ENCODE measurements at regions not wholly inside any gene's neighbourhood (a gene's known extent, or its start where the extent isn't known, plus 50 kb on each side); places are given as distances from the start of the nearest gene placed in this dataset.

DNA sequence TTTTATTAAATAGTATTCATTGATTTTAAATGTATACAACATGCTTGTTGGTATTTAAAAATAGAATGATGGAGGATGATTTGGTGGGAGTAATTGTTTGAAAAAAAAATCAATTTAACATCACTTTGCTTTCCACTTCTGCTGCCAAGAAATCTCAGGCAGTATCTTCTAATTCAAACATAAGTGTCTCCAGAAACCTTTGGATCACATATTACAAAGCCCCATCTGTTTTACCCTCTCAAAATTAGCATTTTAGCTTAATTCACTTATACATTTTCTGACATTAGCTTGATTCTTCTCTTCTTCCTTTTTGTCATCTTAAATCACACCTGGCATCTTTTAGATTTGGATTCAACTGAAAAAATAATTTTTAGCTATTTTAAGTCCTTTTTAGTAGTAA is 72.9 kb upstream of the KMT2C start:
- no peak for TF ChIP-seq EZH2 (IDR thresholded peaks at IDR 0.05; ENCODE audit: insufficient read depth, low read length)
- TF ChIP-seq, protein P1, sequence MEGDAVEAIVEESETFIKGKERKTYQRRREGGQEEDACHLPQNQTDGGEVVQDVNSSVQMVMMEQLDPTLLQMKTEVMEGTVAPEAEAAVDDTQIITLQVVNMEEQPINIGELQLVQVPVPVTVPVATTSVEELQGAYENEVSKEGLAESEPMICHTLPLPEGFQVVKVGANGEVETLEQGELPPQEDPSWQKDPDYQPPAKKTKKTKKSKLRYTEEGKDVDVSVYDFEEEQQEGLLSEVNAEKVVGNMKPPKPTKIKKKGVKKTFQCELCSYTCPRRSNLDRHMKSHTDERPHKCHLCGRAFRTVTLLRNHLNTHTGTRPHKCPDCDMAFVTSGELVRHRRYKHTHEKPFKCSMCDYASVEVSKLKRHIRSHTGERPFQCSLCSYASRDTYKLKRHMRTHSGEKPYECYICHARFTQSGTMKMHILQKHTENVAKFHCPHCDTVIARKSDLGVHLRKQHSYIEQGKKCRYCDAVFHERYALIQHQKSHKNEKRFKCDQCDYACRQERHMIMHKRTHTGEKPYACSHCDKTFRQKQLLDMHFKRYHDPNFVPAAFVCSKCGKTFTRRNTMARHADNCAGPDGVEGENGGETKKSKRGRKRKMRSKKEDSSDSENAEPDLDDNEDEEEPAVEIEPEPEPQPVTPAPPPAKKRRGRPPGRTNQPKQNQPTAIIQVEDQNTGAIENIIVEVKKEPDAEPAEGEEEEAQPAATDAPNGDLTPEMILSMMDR (IDR thresholded peaks at IDR 0.05; ENCODE audit: insufficient read depth, low read depth, low read length), result no peak
